Activated T-cell treated with anti-CD3 and anti-CD28 coated beads for 48 hours (primary cell): ENCODE measurements at regions not wholly inside any gene's neighbourhood (a gene's known extent, or its start where the extent isn't known, plus 50 kb on each side); places are given as distances from the start of the nearest gene placed in this dataset.

Source experiments
- DNase-seq: peaks from one replicate; pipeline ENCODE4 v3.0.0-alpha.2; 2020; ENCODE audit warnings: low read depth

DNA sequence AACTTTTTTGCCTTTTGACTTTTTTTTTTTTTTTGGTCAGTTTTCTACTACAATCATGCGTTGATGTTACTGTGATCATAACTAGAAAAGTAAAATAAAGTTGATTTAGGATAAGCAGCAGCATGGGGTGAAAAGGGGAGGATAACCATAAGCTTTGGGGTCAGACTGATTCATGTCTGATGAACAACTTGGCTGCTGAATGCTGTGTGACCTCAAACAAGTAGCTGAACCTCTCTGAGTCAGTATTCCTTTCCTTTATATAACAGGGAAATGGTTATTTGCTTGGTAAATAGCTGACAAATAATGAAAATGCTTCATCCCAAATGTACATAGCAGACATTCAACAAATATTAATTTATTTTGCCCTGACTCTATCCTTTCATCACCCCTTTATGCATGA, 413.0 kb downstream of the VRK1 start:
- DNase-seq, result no peak

DNA sequence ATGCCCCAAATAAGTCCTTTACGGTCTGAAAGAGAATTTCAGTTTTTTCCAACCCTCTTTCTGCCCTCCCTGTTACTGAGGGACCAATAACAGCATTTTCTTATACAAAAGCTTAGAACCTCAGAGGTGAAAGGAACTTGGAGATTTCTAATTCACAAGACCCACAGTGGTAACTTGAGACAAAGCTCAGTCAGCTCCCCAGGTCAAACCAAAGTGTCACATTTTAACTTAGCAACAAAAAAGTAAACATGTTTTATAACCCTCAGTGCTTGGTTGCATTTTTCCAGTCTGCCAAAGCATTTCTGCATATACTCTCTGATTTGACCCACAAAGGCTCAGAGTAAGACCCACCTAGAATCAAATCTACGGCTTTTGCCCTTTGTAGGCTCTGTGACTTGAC, 415.2 kb downstream of the VRK1 start:
- DNase-seq, result no peak

DNA sequence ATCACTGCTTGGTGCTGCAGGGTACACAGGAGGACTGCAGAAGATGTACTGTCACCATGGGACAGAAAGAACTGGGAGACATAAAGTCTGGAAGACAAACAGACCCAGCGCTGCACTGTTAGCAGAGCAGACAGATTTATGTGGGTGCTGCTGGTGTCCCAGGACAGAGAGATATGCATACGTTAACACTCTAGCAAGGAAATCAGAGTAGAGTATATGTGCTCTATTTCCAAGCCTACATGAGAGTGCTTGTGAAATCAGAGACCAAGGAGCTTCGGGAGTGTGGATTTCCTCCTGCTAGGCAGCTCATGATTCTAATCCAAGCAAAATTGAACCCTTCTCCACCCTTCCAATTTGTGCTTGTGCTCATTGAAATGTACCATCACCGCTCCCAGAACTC, 416.5 kb downstream of the VRK1 start:
- DNase-seq, result no peak

DNA sequence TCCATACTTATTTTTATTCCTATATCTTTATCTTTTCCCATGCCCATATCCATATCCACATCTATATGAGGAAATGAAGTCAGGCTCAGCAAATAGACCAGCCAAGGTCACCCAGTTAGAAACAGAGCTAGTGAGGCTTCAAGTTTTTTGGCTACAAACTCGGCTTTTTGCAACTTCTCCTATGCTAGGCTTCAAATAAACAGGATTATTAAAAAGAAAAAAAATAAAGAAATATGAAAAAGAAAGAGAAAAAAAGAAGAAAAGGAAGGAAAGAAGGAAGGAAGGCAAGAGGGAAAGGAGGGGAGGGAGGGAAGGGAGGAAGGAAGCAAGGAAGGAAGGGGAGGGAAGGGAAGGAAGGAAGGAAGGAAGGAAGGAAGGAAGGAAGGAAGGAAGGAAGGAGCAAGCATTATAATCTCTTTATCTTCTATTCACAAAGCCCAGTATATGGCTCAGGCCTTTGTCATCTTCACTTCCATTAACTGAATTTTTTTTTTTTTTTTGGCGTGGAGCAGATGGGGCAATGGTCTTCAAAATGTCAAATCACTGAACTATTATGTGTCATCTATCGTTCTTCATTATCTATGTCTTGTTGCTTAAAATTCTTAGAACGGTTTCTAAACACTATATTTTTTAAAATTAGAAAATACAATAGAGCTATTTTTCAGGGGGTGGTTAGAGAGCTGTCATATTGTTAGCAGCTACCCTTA, 418.2 kb downstream of the VRK1 start:
- DNase-seq, result no peak

DNA sequence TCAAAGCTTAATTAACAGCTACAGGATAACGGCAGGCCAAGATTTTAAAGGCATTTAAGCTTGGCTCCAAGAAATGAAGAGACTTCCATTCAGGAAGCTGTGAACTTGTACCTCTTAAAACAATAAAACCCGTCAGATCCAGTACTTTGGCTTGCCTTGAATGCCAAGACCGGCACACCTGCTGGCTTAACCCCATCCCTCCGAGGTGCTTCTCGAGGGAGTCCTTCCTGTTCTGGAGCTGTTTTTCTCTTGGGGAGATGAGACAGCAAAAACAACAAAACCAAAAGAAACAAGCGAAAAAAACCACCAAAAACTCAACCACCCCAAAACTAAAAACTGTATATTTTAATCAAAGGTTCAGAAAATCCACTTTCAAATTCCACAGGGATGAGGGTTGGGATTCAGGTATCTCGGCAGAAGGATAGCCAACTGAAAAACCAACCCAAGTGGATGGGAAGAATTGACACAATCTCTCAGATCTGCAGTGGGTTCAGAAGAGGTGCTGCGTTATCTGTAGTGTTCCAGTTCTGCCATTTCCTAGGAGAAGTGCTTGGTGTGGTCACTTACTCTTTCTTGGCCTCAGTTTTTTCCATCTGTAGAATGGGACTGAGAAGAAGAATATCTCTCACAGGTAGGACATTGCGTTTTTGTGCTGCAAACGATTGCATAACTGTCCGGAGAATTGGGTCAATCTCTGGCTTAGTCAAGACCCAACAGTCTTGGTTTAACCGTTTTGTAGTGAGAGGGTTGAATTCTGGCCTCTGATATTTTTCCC, 420.1 kb downstream of the VRK1 start:
- DNase-seq, result no peak

DNA sequence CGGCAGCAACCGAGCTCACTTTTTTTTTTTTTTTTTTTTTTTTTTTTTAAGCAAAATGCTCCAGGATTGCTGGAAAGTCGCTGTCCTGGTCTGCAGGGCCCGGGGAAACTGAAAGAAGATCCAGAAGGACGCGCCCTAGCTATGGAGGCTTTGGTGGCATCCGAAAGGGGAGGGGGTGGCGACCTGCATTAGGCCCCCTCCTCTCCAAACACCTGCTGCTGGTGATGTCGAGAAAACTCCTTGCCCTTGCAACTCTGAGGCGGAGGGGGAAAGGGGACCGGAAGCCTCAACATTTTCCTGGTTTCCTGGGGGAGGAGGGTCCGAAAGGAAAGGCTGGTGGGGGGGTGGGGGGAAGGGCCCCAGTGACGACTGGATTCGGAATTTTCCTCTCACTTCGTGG, 421.1 kb downstream of the VRK1 start:
- DNase-seq, result no peak

DNA sequence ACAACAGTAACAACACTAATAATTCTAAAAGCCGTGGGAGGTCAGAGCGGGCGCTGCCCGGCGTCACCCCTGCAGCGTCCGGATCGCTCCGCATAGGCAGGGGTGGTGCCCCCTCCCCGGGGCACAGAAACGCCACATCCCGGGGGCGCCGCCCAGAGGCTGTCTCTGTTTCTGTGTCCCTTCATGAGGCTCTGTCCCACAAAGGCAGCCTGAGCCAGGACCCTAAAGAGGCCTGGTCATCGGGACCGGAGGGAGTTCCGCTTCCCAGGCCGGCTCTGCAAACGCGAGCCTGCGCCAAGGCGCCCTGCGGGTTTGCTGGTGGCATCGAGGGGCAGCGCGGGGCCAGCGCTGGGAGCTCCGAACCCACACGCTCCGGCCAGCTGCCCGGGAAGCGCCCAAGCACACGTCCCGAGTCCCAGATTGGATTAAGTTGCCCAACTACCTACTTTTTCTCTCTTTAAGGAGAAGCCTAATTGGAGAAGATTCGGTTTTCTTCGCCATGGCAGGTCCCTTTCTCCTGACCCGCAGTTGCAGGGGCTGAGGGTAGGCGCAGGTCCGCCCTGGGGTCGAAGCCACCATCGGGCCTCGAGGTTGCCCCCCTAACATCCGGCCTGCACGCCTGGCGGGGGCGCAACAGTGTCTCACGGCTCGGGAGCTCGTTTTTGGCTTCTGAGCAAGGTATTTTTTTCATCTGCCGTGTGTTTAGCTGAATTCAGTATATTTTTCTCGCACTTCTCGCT, 421.7 kb downstream of the VRK1 start:
- DNase-seq, result peak; percentile 38

DNA sequence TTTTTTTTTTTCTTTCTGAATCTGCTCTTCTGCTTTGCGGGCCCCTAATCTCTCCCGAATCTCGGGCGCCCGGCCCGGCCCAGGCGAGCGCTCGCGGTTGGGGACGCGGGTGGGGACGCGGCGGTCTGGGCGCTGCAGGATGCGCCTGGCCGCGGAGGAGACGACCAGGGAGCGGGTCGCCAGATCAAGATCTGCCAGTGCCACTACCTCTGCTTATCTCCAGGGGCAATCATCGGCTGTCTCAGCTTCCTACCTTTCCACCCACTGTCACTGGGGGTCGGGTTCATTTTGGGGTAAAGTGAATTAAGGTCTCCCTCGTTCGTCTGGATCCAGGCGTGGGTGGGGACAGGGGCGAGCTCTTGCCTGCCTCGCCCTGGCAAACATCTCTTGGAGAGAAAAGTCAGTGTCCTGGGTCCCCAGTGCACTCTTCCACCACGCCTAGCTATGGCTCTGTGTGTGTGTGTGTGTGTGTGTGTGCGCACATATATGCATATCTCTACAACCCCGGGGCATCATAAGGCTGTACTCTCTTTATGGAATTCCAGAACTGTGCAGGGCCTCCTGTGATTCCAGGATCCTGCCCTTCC, 422.3 kb downstream of the VRK1 start:
- peak; percentile 2 for DNase-seq

DNA sequence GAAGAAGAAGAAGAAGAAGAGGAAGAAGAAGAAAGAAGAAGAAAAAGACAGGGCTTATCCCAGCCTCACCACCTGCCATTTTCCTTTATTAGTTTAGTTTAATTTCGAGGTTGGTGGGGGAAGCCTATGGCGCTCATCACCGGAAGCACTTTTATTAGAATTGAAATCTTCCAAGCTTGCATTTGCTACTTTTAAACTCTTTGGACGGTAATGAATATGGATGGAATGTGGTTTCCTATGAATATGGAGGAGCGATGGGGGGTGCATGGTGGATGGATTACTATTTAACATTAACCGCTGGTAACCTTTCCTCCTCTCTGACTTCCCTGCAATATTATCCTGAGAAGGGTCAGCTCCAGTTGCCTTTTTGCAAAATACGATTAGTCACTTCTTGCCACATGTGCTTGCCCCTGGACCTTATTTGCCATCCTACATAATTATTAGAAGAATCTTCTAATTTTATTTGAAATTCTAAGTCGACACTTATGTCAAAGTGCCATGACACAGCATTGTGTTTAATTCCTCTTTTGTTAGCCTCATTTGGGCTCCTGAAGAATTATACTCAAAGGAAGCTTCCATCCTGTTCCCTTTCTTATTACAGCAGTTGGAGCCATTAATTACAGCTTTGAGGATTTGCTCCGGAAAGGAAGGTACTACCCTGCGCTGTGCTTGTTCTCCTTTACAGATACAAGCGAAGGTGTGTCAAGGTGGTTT, 424.5 kb downstream of the VRK1 start:
- no peak for DNase-seq

DNA sequence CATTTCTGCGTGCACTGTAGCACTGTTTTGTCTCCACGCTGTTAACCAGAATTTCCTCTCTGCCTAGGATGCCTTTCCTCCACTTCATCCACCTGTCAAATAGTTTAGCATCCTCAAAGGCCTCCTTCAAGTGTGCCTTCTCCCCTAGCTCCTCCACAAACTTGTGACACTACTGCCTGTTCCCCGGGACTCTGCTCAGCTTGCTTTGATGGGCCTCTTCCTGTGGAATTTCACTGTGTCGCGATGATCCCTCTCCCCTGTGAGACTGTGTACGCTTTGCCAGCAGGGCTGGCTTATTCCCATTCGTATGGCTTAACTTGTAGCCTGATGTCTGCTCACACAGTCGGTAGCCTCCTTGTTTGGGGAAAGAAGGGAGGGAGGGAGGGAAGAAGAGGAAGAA, 426.8 kb downstream of the VRK1 start:
- DNase-seq, result no peak

DNA sequence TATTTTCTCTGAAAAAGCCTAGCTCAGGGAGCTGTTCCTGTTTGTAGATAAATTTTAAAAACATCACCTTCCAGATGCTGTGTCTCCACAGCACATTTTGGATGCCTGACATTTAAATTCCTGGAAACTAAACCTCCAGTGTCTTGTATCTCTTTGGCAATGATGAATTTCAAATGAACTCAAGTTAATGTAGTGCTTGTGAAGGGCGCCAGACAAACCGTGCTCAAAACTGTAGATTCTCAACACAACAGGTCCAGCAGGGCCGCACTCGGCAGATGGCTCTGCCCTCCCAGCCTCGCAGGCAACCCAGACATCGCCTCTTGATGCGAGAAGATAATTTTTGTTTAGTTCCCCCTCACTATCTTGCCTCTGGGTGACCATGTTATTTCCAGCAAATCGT, 432.9 kb downstream of the VRK1 start:
- no peak for DNase-seq

DNA sequence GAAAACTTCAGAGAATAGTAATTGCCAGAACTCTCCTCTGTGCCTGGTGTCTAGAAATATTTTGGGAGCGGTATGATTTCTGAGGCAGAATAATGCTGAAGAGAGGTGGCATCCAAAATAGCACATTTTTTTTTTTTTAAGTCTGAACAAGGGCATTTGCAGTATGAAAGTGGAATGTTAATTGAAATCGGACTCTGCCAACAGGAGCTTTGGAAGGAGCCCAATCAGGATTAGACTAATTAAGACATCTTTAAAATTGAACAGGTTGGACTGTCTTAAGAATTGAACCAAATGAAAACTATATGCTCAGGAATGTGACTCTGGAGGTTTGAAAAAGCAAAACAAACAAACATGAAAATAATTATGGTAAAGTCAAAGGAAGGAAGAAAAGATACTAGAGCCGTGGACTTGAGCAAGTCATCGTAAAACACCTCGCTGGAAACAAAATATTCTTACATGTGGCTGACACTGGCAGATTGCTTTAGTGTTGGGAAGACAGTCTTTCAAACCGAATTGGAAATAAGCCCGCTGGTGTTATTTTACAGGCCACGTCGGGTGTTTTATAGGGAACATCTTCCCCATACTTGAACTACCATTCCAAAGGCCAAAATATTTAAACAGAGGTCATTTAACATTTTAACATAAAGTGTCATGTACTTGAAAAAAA, 436.3 kb downstream of the VRK1 start:
- no peak for DNase-seq

DNA sequence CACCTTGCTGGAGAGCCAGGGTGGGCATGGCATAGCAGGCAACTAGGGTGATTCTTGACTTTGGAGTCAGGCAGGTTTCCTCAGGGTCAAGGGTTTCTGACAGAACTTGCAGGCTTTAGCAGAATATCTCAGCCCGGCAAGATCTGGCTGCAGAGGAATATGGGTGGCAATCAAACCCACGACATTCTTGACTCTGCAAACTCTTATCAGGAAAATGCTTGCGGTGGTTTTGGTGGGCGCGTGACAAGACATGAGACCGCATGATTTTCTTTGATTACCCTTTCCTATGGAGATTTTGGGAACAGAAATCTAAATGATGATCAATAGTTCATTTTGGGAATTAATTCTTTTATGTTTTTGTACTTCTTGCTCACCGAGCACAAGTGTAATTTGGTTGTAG, 449.5 kb downstream of the VRK1 start:
- DNase-seq, result no peak

DNA sequence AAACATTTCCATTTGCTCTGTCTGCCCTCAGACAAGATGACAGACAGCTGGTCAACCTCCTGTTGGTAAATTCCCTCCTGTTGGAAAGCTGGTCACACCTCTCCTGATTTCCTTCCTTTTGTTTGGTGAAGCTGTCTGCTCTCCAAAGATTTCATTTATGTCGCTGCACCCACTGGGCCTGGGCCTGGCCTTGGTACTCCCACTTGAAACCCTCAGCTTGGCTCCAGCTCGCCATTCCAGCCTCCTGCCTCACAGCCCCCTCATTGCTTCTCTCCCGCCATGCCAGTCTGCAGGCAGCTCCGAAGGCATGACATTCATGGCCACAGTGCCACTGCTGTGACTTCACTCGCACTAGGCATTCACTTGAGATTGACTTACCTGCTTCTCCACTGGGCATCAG, 451.8 kb downstream of the VRK1 start:
- DNase-seq, result no peak

DNA sequence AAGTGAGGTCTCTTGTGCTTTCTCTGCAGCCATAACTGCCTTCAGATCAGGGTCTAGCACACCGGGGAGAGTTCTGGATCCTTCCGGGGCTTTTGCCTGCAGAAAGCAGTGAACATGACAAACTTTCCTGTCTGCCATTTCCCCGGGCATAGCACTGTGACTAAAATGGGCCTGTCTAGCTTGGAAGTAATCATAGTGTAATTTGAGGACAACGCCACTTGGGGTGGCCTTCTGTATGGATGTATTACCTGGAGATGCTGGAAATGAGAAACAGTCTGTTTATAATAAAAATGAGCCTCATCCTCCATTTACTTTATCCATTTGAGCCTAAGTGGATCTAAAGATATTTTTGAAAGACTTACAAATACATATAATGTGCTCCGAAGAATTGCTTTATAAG, 453.7 kb downstream of the VRK1 start:
- no peak for DNase-seq

DNA sequence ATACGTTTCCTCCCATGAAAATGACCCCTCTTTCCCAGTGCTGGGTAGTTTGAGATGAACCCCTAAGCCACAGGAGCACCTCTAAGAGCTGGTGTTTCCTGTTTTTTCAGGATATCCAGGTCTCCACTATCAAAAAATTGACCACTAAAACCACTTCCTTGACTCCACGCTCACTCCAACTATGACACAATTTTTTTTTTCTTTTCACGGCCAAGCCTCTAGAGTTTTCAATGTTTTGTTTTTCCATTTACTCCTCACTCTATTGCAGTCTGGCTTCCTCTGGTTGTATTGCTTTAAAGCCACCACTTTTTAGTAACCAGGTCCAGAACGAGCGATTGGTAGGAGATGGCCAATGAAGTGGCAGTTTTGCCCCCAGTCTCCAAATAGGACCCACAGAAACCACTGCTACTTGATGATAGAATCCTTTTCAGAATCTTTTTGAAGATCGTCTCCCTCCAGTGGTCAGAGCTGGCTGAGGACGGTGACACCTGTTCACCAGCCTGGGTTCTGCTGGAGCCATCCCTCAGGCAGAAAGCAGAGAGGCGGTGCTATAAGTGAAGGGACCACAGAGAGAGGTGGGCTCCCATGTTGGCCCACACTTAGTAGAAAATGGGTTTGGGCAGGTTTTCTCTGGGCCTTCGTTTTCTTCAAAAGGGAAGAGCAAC, 454.4 kb downstream of the VRK1 start:
- no peak for DNase-seq

DNA sequence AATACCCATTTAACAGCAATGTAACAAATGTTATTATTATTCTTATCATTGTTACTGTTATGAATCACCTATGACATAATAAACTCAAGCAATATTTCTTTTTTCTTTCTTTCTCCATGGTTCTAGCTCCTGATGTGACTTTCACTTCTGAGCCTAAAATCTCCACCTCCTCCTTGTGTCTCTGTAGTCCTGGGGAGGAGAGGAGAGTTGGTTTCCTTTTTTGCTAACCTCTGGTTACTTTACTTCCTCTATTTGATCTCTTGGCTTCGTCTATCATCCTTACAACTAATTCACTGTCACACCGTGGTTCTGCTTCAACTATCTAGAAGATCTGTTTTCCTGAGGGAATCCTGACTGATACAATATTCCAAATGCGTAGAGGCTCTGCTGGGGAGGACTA, 456.6 kb downstream of the VRK1 start:
- no peak for DNase-seq

DNA sequence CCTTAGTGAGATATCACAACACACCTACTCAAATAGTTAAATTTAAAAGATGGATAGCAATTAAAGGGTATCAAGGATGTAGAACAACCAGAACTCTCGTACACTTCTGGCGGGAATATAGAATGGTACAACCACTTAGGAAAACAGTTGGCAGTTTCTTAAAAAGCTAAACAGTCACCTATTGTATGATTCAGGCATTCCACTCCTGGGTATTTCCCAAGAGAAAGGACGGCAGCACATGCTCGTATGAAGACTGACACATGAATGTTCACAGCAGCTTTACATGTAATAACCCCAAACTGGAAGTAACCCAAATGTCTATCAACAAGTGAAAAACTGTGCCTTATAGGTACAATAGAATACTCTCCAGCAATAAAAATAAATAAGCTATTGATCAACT, 465.2 kb downstream of the VRK1 start:
- no peak for DNase-seq

DNA sequence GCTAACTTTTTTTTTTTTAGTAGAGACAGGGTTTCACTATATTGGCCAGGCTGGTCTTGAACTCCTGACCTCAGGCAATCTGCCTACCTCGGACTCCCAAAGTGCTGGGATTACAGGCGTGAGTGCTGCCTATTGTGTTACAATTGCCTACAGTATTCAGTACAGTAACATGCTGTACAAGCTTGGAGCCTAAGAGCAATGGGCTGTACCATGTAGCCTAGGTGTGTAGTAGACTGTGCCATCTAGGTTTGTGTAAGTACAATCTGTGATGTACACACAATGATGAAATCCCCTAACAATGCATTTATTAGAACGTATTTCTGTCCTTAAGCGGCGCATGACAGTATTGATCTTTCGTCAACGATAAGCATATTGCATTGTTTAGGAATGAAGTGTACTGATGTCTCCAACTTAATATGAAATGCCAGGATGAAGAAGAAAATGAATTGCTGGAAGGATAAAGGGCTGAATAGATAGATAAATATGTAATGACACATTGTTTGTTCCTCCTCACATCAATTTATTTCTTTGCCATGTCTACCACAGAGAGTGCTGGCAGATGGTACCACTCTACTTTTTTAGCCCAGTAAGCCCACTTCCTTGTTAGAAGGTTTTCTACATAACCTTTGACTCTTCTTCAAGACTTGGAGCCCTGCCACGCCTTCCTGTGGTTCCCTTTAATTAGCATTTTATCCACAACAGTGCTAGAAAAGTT, 467.5 kb downstream of the VRK1 start:
- DNase-seq, result no peak

DNA sequence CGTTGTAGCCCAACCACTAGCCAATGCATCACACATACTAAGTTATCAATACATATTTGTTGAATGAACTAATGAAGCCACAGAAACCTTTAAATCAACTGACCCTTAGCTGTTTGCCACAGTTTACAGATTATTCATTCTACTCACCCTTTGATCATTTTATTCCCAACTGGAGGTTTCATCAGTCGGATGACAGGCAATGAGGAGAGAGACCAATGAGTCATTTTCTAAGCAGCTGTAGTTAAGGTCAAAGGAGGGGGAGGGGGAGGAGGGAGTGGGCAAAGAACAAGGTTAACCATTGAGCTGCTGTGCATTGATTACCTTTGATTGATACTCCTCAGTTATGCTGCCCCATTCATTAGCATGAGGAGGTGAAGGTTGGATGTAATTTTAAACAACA, 469.5 kb downstream of the VRK1 start:
- no peak for DNase-seq
